ENCODE measurements at regions not wholly inside any gene's neighbourhood (a gene's known extent, or its start where the extent isn't known, plus 50 kb on each side); places are given as distances from the start of the nearest gene placed in this dataset.

- no peak for DNase-seq
- H3K9me3 ChIP-seq, result no peaks in the 10 kb centered on the region
- TF ChIP-seq, protein P1, sequence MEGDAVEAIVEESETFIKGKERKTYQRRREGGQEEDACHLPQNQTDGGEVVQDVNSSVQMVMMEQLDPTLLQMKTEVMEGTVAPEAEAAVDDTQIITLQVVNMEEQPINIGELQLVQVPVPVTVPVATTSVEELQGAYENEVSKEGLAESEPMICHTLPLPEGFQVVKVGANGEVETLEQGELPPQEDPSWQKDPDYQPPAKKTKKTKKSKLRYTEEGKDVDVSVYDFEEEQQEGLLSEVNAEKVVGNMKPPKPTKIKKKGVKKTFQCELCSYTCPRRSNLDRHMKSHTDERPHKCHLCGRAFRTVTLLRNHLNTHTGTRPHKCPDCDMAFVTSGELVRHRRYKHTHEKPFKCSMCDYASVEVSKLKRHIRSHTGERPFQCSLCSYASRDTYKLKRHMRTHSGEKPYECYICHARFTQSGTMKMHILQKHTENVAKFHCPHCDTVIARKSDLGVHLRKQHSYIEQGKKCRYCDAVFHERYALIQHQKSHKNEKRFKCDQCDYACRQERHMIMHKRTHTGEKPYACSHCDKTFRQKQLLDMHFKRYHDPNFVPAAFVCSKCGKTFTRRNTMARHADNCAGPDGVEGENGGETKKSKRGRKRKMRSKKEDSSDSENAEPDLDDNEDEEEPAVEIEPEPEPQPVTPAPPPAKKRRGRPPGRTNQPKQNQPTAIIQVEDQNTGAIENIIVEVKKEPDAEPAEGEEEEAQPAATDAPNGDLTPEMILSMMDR (IDR thresholded peaks at IDR 0.05), result no peak
- no peak for TF ChIP-seq POLR2A (IDR thresholded peaks at IDR 0.05)
- no peaks in the 10 kb centered on the region for H3K4me1 ChIP-seq
- H3K27me3 ChIP-seq, result no peaks in the 10 kb centered on the region
- H3K27ac ChIP-seq, result no peak overlapping the region
- no peak overlapping the region for H3K4me3 ChIP-seq
- intact Hi-C loops (cut with DNase I; ENCODE audit: low total_unique reads), result loop anchor here (10.0 kb wide), 1 partner anchor 1626 kb away; no protein-coding TSS in a partner anchor
- no peaks in the 10 kb centered on the region for H3K36me3 ChIP-seq
Observed at GRCh38 chr7:115701141-115701540, 329.4 kb downstream of the TFEC start.

DNA sequence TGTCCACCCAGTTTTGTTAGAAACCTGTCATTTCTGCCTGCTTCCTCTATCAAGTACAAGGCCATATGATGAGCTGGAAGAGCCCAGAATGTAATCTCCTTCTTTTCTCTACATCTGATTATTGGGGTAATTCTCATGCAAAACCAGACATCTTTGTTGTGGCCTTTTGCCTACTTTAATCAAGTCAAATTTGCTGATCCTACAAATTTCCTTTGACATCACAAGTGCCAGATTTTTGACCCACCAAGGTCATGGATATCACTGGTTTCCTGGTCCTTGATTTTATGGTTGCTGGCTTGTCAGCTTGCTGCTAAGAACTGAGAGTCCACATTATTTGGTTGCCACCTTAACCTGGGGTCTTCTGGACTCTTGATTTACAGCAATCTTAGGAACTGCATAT lies 336.1 kb downstream of the TFEC start:
- H3K4me1 ChIP-seq, result no peaks in the 10 kb centered on the region
- DNase-seq, result no peak
- H3K4me3 ChIP-seq, result no peak overlapping the region
- intact Hi-C loops (cut with DNase I; ENCODE audit: low total_unique reads), result no loop called here
- no peaks in the 10 kb centered on the region for H3K36me3 ChIP-seq
- H3K27ac ChIP-seq, result no peak overlapping the region
- TF ChIP-seq, protein P1 (IDR thresholded peaks at IDR 0.05), result no peak
- TF ChIP-seq POLR2A (IDR thresholded peaks at IDR 0.05), result no peak
- H3K9me3 ChIP-seq, result no peaks in the 10 kb centered on the region
- no peaks in the 10 kb centered on the region for H3K27me3 ChIP-seq

- Histone ChIP-seq H3K36me3 (no peaks in the 10 kb centered on the region), H3K9me3 (no peaks in the 10 kb centered on the region), H3K4me3 (no peak overlapping the region), H3K4me1 (no peaks in the 10 kb centered on the region), H3K27ac (no peak overlapping the region), H3K27me3 (no peaks in the 10 kb centered on the region)
- no peak for TF ChIP-seq POLR2A (IDR thresholded peaks at IDR 0.05)
- TF ChIP-seq, protein P1 (IDR thresholded peaks at IDR 0.05), result no peak
- intact Hi-C loops (cut with DNase I; ENCODE audit: low total_unique reads), result no loop called here
- no peak for DNase-seq
Observed at GRCh38 chr7:115693779-115694178, 336.8 kb downstream of the TFEC start.

- Histone ChIP-seq H3K4me3 (no peak overlapping the region), H3K4me1 (no peaks in the 10 kb centered on the region), H3K36me3 (no peaks in the 10 kb centered on the region), H3K9me3 (no peaks in the 10 kb centered on the region), H3K27ac (no peak overlapping the region), H3K27me3 (no peaks in the 10 kb centered on the region)
- intact Hi-C loops (cut with DNase I; ENCODE audit: low total_unique reads), result no loop called here
- TF ChIP-seq, protein P1 (IDR thresholded peaks at IDR 0.05), result no peak
- no peak for TF ChIP-seq POLR2A (IDR thresholded peaks at IDR 0.05)
- no peak for DNase-seq
Observed at GRCh38 chr7:115689941-115690340, 340.6 kb downstream of the TFEC start.

GRCh38 chr7:115683093-115683492 lies 347.5 kb downstream of the TFEC start:
- intact Hi-C loops (cut with DNase I; ENCODE audit: low total_unique reads), result no loop called here
- Histone ChIP-seq H3K9me3 (no peaks in the 10 kb centered on the region), H3K4me3 (no peak overlapping the region)

More at GRCh38 chr7:115683093-115683492, 347.5 kb downstream of the TFEC start:
- Histone ChIP-seq H3K36me3 (no peaks in the 10 kb centered on the region), H3K27me3 (no peaks in the 10 kb centered on the region), H3K27ac (no peak overlapping the region), H3K4me1 (no peaks in the 10 kb centered on the region)
- no peak for TF ChIP-seq POLR2A (IDR thresholded peaks at IDR 0.05)
- TF ChIP-seq, protein P1 (IDR thresholded peaks at IDR 0.05), result no peak
- DNase-seq, result no peak
